ENCODE measurements at regions not wholly inside any gene's neighbourhood (a gene's known extent, or its start where the extent isn't known, plus 50 kb on each side); places are given as distances from the start of the nearest gene placed in this dataset.

DNA sequence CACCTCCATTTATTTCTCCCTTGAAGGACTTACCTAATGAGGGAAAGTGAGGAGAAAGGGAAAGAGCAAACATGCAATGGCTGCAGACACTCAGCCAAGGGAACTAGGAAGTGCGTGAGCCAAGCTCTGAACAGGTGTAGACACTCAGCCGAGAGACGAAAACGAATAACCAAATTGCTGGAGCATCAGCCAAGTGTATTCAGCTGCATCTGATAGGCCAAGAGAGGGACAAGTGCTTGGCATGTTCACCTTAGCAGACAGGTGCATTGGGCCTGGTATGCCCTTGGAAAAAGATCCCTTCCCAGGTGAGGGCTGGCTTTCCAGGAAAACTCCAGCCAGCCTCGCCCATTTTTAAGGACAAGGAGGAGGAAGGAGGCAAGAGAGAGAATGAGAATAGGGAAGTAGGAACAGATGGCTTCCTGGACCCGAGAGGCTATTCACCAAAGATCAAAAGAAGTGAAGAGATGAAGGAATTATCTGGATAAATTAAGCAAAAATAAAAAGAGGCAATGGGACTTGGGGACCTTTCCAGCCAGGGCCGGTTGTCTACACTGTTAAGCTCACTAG is 184.7 kb downstream of the TOMM20 start:
- Histone ChIP-seq H3K4me2 (ENCODE audit: low read length) (no peak overlapping the region), H3K27me3 (ENCODE audit: insufficient read depth, low read length) (no peaks in the 10 kb centered on the region), H3K9ac (ENCODE audit: low read length) (no peak overlapping the region), H2AFZ (ENCODE audit: low read depth, low read length, poor library complexity, severe bottlenecking) (no peak overlapping the region), H3K4me3 (replicated peaks in 1 of 2; ENCODE audit: low read depth in 1 of 2, low read length in 2 of 2) (no peak overlapping the region), H3K79me2 (ENCODE audit: insufficient read depth, low read length) (no peaks in the 10 kb centered on the region), H3K27ac (ENCODE audit: low read depth, low read length) (no peak overlapping the region), H3K36me3 (ENCODE audit: control insufficient read depth in 1 of 2, insufficient read depth in 2 of 2, low read length in 2 of 2) (no peaks in the 10 kb centered on the region), H4K20me1 (ENCODE audit: insufficient read depth) (no peaks in the 10 kb centered on the region), H3K4me1 (ENCODE audit: control insufficient read depth in 1 of 2, insufficient read depth in 2 of 2, low read length in 2 of 2) (no peaks in the 10 kb centered on the region), H3K9me2 (ENCODE audit: insufficient read depth) (no peaks in the 10 kb centered on the region), H3K9me3 (ENCODE audit: control insufficient read depth in 1 of 2, insufficient read depth in 1 of 2, low read depth in 1 of 2, low read length in 2 of 2) (no peaks in the 10 kb centered on the region)
- BruUV-seq (replicated peaks) = no TSS peak
- intact Hi-C loops (cut with micrococcal nuclease) = no loop called here
- no peak for DNase-seq (ENCODE audit: low read depth, low spot score)
- CTCF ChIA-PET = no interaction called here
- TF ChIP-seq JUND (IDR thresholded peaks at IDR 0.05) (no peak), EZH2 (IDR thresholded peaks at IDR 0.05) (no peak), TCF7L2 (IDR thresholded peaks at IDR 0.05; ENCODE audit: borderline replicate concordance, extremely low read depth, insufficient read depth, insufficient read length) (no peak), YY1 (IDR thresholded peaks at IDR 0.05; ENCODE audit: extremely low read depth, insufficient replicate concordance, low read depth, low read length) (no peak), EGR1 (IDR thresholded peaks at IDR 0.05; ENCODE audit: low read depth) (no peak), ELF1 (IDR thresholded peaks at IDR 0.05; ENCODE audit: borderline replicate concordance, low read depth) (no peak), POLR2A (IDR thresholded peaks at IDR 0.05; ENCODE audit: borderline replicate concordance, extremely low read depth, insufficient read depth, insufficient read length) (no peak)
- TF ChIP-seq, protein P1, sequence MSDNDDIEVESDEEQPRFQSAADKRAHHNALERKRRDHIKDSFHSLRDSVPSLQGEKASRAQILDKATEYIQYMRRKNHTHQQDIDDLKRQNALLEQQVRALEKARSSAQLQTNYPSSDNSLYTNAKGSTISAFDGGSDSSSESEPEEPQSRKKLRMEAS (IDR thresholded peaks at IDR 0.05) = no peak
- TF ChIP-seq, protein P2, sequence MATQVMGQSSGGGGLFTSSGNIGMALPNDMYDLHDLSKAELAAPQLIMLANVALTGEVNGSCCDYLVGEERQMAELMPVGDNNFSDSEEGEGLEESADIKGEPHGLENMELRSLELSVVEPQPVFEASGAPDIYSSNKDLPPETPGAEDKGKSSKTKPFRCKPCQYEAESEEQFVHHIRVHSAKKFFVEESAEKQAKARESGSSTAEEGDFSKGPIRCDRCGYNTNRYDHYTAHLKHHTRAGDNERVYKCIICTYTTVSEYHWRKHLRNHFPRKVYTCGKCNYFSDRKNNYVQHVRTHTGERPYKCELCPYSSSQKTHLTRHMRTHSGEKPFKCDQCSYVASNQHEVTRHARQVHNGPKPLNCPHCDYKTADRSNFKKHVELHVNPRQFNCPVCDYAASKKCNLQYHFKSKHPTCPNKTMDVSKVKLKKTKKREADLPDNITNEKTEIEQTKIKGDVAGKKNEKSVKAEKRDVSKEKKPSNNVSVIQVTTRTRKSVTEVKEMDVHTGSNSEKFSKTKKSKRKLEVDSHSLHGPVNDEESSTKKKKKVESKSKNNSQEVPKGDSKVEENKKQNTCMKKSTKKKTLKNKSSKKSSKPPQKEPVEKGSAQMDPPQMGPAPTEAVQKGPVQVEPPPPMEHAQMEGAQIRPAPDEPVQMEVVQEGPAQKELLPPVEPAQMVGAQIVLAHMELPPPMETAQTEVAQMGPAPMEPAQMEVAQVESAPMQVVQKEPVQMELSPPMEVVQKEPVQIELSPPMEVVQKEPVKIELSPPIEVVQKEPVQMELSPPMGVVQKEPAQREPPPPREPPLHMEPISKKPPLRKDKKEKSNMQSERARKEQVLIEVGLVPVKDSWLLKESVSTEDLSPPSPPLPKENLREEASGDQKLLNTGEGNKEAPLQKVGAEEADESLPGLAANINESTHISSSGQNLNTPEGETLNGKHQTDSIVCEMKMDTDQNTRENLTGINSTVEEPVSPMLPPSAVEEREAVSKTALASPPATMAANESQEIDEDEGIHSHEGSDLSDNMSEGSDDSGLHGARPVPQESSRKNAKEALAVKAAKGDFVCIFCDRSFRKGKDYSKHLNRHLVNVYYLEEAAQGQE (IDR thresholded peaks at IDR 0.05; ENCODE audit: low read depth) = no peak
- TF ChIP-seq, protein P3, sequence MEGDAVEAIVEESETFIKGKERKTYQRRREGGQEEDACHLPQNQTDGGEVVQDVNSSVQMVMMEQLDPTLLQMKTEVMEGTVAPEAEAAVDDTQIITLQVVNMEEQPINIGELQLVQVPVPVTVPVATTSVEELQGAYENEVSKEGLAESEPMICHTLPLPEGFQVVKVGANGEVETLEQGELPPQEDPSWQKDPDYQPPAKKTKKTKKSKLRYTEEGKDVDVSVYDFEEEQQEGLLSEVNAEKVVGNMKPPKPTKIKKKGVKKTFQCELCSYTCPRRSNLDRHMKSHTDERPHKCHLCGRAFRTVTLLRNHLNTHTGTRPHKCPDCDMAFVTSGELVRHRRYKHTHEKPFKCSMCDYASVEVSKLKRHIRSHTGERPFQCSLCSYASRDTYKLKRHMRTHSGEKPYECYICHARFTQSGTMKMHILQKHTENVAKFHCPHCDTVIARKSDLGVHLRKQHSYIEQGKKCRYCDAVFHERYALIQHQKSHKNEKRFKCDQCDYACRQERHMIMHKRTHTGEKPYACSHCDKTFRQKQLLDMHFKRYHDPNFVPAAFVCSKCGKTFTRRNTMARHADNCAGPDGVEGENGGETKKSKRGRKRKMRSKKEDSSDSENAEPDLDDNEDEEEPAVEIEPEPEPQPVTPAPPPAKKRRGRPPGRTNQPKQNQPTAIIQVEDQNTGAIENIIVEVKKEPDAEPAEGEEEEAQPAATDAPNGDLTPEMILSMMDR (IDR thresholded peaks at IDR 0.05 in 2 of 3, conservative IDR thresholded peaks at IDR 0.05 in 1 of 3; ENCODE audit: borderline replicate concordance in 1 of 3, insufficient read depth in 1 of 3, low read depth in 2 of 3, low read length in 2 of 3) = no peak
- TF ChIP-seq, protein P4, sequence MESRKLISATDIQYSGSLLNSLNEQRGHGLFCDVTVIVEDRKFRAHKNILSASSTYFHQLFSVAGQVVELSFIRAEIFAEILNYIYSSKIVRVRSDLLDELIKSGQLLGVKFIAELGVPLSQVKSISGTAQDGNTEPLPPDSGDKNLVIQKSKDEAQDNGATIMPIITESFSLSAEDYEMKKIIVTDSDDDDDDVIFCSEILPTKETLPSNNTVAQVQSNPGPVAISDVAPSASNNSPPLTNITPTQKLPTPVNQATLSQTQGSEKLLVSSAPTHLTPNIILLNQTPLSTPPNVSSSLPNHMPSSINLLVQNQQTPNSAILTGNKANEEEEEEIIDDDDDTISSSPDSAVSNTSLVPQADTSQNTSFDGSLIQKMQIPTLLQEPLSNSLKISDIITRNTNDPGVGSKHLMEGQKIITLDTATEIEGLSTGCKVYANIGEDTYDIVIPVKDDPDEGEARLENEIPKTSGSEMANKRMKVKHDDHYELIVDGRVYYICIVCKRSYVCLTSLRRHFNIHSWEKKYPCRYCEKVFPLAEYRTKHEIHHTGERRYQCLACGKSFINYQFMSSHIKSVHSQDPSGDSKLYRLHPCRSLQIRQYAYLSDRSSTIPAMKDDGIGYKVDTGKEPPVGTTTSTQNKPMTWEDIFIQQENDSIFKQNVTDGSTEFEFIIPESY (IDR thresholded peaks at IDR 0.05; ENCODE audit: extremely low read depth, insufficient replicate concordance, low read length) = no peak
- ATAC-seq = no peak
- POLR2A ChIA-PET = no interaction called here
- RAD21 ChIA-PET (ENCODE audit: low non-redundant PET in 1 of 2, low total read pairs in 2 of 2, uncharacterized antibody in 2 of 2, unreplicated experiment in 2 of 2) = no interaction called here
